ENCODE measurements at regions not wholly inside any gene's neighbourhood (a gene's known extent, or its start where the extent isn't known, plus 50 kb on each side); places are given as distances from the start of the nearest gene placed in this dataset.
A peak's percentile ranks its signal among the peaks of the same experiment; 100 is the strongest.
"Not testable (repeated sequence)": the region's sequence is repeated elsewhere in the genome, so short reads cannot be mapped to it uniquely, and the experiment has no call there.

GRCh38 chr17:13865650-13866049 is 203.7 kb upstream of the COX10 start:
- DNase-seq (ENCODE audit: low read depth) = no peak

GRCh38 chr17:13869331-13869940 is 199.9 kb upstream of the COX10 start:
- DNase-seq (ENCODE audit: low read depth) = no peak

GRCh38 chr17:13871261-13871660 is 198.0 kb upstream of the COX10 start:
- no peak for DNase-seq (ENCODE audit: low read depth)

DNA sequence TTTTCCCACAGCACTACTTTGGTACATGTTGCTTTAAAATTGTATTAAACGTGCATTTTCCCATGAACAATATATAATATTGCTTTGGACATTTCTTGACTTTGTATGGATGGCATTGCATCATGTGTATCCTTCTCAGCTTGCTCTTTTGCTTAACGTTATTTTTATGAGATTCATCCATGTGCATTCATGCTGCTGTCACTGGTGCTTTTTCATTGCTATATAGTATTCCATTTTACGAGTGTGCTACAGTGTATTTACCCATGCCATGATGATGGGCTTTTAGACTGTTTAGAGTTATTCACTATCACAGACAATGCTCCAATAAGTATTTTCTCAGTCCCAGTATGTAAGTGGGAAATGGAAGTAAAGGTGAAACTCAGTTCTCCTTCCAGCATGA is 195.2 kb upstream of the COX10 start:
- DNase-seq (ENCODE audit: low read depth) = no peak

- DNase-seq (ENCODE audit: low read depth) = no peak
Measured at GRCh38 chr17:13874817-13875216, 194.5 kb upstream of the COX10 start.

GRCh38 chr17:13879961-13880466 is 189.3 kb upstream of the COX10 start:
- DNase-seq (ENCODE audit: low read depth) = no peak

GRCh38 chr17:13883659-13884058 is 185.6 kb upstream of the COX10 start:
- DNase-seq (ENCODE audit: low read depth) = no peak

DNA sequence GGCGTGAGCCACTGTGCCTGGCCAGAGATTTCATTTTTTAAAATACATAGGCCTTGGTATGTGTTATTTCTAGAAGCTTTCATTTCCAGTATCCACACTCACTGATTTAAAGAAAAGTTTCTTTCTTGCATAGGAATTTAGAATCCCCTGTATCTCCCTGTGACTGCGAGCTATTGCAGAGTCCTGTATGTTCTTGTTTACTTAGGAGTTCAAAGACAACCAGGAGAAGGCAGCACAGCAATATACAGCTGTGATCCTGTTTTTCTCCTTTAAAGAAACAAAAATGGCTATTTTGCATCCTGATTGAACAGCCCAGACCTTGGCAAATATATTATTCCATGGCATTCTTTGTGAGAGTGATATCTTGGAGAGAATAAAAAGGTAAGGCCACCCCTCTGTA is 185.0 kb upstream of the COX10 start:
- DNase-seq (ENCODE audit: low read depth) = no peak

DNA sequence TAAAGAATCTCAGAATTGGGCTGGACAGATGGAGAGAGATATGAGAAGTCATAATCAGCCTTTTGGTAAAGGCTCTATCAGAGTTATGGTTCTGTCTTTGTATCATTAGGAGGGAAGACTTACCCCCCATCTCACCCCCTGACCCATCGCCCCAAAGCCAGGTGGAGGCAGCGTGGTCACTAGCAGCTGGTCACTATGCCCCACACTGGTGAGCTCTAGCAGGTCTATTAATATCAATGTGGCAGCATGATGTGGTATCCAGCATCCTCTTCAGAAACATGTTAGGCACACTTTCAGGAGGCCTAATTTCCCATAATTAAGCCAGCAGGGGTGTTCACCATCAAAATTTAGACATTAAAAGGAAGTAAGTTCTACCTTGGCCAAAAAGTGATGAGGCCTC is 183.8 kb upstream of the COX10 start:
- no peak for DNase-seq (ENCODE audit: low read depth)

GRCh38 chr17:13885953-13886889 is 183.1 kb upstream of the COX10 start:
- peak; percentile 23 for DNase-seq (ENCODE audit: low read depth)

DNA sequence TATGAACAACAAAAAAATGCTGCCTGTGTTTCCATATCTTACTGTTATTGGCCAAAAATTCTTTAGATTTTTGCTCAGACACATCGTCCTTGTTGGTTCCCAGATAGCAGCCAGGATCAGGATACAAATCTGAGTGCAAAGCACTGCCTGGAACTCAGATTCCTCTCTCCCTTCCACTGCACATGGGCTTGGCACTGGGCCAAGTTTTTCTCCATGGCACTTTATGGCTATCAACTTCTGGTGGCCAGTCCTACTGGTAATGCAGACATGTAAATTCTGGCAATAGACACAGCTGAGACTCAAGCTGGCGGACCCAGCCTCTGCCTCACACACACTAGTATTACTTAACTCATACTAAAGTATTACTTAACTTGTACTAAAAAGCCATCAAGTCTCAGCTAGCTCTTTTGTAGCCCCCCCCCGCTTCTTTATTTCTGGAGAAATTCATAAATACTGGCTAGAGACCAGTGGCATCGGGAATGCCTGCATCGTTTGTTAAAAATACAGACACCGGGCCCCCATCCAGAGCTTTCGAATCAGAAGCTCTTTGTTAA is 181.2 kb upstream of the COX10 start:
- peak; percentile 46 for DNase-seq (ENCODE audit: low read depth)

GRCh38 chr17:13908971-13909370 is 160.3 kb upstream of the COX10 start:
- not testable (repeated sequence) for DNase-seq (ENCODE audit: low read depth)

DNA sequence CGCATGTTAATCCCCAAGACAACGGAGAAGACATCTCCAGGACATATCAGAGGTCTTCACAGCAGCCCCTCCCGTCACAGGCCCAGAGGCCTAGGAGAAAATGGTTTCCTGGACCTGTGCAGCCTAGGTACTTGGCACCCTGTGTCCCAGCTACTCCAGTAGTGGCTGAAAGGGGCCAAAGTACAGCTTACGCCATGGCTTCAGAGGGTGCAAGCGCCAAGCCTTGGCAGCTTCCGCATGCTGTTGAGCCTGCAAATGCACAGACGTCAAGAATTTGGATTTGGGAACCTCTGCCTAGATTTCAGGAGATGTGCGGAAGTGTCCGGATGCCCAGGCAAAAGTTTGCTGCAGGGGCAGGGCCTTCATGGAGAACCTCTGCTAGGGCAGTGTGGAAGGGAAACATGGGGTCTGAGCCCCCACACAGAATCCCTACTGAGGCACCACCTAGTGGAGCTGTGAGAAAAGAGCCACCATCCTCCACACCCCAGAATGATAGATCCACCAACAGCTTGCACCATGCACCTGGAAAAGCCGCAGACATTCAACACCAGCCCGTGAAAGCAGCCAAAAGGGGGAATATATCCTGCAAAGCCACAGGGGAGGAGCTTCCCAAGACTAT is 159.3 kb upstream of the COX10 start:
- DNase-seq (ENCODE audit: low read depth) = no peak

DNA sequence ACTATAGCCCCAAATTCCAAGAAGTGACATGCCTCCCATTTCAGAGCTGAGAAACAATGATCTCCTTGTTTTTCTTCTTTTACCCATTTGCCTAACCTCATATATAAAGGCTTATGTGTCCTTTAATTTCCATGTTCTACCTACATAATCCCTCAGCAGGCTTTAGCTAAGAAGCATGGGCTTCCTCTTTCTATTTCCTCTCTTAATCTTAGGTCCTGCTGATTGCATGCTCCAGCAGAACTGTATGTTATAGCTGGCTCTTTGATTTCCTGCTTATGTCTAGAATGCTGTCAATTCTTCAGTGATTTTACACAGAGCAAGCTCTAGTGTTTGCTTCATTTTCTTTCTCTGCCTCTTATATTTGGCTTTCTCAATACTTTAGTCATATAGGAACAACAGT is 151.7 kb upstream of the COX10 start:
- DNase-seq (ENCODE audit: low read depth) = no peak

- no peak for DNase-seq (ENCODE audit: low read depth)
Measured at GRCh38 chr17:13918247-13918646, 151.1 kb upstream of the COX10 start.

DNA sequence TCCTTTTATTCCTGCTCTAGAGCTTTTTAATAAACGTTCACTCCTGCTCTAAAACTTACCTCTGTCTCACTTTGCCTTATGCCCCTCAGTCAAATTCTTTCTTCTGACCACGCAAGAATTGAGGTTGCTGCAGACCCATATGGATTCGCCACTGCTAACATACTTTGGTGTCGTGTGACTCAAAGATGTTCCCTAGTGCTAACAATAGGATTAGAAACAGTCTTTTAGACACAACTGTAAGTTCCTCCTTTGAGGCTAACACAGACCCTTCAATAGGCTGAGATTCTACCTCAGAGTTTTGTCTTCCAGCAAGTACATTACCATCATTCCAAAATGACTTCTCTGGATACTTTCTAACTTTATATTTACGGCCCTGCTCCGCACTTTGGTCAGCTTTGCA is 149.5 kb upstream of the COX10 start:
- DNase-seq (ENCODE audit: low read depth) = no peak

GRCh38 chr17:13920413-13920812 is 148.9 kb upstream of the COX10 start:
- no peak for DNase-seq (ENCODE audit: low read depth)

DNA sequence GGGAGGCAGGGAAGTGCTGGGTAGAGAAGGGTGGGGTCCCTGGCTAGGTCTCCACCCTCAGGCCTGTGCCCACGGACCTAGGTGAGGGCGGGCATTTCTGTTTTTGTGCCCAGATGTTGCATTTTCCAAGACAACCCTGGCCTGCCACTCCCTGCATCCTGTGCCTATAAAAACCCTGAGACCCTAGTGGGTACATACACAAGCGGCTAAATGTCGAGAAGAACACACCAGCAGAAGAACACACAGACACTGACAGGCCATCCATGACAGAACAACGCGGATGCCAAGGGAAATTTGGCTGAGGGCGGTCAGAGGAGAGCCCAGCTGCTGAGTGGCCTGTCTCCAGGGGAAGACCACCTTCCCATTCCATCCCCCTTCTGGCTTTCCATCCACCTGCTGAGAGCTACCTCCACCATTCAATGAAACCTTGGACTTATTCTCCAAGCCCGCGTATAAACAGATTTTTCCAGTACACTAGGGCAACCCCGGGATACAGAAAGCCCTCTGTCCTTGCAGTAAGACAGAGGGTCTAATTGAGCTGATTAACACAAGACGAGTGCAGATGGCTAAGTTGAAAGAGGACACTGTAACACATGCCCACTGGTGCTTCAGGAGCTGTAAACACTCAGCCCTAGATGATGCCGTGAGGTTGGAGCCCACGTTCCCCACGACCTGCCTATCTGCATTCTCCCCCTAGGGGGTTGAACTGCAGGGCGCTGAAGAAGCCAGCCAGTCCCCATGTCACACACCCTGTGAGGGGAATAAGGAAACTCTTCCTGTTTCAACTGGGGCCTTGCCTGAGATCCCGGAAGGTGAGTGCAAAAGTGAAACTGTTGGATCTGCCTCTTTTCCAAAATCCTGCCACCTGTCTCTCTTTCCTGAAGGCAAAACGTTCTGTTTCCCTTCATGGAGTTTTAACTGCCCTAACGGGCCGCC is 147.2 kb upstream of the COX10 start:
- DNase-seq (ENCODE audit: low read depth) = no peak

DNA sequence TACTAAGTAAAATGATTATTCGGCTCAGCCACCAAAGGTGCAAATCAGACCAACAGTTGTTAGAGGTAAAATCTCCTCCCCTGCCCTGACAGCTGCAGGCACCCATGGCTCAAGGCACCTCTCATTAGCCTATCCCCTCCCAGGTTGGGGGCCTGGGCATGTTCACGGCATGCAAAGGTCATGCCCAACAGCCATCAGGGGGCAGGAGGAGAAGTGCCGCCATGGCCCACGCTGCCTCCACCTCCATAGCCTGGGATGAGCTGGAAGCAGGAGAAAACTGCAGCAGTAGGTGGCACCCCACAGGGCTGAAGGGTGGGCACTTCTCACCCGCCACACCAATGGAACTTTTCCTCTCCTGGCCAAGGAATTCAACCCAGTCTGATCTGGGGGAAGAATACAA is 146.4 kb upstream of the COX10 start:
- DNase-seq (ENCODE audit: low read depth) = no peak

DNA sequence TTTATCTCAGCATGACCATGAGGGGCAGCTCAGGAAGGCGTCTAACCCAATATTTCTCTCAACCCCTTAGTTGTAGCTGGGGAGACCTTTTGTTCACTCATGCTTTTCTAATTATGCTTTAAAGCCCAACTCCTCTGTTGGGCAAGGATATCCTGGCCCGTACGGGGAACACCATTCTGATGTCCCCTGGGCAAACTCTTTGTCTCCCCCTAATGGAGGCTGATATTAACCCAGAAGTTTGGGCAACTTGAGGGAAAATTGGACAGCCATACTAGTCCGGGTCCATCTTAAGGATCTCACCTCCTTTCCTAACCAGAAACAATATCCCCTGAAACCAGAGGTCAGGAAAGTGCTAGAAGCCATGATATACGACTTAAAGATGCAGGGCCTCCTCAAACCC is 143.7 kb upstream of the COX10 start:
- DNase-seq (ENCODE audit: low read depth) = no peak

- peak; percentile 58 for DNase-seq (ENCODE audit: low read depth)
Measured at GRCh38 chr17:13931111-13931526, 138.2 kb upstream of the COX10 start.

Measured in EH (cell line).